DMS53 treated with DMSO at 0.1 percent for 48 hours (cell line): ENCODE measurements at regions not wholly inside any gene's neighbourhood (a gene's known extent, or its start where the extent isn't known, plus 50 kb on each side); places are given as distances from the start of the nearest gene placed in this dataset.

Experiments used
- DNase-seq: peaks from one replicate; lab custom pipeline; 2025; ENCODE audit not compliant: unreplicated experiment; lab: John Stamatoyannopoulos, UW

DNA sequence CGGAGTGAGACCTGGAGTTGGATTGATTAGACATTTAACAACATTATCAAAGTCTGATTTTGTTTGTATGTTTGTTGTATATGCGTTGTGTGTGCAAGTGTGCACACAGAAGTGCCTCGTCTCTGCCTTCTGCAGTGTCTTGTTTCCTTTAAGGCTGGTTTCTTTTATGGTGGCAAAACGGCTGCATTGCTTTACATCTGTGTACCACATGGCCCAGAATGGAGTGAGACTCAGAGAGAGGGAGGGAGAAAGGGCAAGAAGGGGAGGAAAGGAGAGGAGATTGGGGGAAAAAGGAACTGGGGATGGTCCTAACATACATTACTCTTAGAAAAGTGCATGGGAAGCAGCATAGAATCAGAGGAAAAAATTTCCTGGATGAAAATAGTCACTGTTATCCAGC lies 99.7 kb upstream of the WLS start:
- no peak for DNase-seq

DNA sequence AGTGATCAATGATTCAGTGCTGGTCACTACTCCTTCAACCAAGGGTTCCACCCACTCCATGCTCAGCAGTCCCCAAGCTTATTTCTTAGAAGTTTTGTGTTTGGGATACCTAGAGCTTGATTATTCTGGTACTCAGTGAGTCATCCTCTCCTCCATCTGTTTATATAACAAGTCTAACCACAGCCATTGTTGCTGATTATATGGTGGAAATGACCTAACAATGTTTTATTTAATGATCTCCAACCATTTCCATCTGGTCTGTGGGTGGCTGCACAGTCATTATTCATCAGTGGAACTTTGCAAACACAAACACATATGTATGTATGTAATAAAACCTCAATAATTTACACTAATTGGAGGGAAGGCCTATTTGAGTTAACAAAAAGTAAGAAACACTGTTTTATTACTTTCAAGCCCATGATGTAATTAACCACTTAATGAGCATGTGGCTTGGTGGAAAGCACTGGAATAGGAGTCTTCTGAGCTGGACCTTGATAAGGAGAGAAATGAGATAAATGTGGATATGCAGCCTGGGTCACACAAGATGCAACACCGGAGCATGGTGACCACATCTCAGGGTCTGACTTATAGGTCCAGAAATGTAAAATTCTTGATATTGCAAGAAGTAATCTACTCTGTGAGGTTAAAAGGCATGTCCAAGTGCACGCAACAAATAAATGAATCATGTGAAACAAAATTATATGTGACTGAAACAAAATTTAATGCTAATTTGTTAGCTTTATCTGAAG lies 99.0 kb upstream of the WLS start:
- DNase-seq = peak; percentile 80

DNA sequence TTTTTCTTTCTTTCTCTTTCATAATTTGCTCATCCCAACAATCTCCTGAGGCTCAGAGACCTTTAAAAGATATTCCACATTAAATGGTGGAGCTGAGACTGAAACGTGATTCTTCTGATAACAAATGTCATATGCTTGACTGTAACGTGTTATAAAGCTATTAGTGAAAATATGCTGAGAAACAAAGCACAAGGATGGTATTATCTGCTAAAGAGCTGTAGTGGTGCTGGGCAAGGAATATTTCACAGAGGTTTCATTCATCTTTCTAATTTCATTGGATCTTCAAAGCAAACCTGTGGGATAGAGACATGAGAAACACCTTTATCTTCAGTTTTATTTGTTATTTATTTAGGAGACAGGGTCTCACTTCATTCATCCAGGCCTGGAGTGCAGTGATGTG lies 98.1 kb upstream of the WLS start:
- no peak for DNase-seq

DNA sequence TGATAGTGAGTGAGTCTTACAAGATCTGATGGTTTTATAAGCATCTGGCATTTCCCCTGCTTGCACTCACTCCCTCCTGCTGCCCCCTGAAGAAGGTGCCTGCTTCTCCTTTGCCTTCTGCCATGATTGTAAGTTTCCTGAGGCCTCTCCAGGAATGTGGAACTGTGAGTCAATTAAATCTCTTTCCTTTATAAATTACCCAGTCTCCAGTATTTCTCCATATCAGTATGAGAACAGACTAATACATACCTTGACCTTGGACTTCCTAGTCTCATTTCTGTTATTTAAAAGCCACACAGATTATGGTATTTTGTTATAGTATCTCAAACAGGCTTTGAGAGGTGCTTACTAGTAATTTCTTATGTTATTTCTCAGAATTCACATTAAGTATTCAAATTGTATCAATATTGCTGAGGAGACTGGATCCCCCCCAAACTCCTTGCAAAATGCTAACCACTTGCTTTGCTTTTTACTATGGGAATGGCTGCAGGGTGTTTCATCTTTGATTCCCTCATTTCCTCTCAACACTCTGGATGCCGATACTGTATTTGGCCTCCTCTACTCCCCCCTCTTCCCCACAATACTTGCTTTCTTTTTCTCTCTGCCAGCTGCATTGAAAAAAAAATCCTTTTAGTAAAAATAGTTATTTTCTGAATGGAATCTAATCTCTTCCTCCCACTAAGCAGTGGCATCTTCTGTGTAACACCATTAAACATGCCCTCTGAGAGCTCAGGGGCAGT lies 96.9 kb upstream of the WLS start:
- DNase-seq = no peak

DNA sequence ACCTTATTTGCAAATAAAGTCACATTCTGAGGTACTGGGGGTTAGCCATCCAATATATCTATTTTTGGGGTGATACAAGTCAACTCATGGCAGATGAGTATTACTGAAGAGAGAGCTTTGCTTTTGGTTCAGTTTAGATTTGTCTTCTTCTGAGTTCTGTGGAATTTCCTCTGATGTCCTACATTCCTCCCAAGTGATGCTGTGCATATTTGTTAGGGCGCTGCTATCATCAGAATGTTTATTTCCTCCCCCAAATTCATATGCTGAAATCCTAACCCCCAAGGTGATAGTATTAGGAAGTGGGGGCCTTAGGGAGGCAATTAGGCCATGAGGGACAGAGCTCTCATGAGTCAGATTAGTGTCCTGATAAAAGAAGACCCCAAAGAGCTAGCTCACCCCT lies 96.2 kb upstream of the WLS start:
- no peak for DNase-seq

DNA sequence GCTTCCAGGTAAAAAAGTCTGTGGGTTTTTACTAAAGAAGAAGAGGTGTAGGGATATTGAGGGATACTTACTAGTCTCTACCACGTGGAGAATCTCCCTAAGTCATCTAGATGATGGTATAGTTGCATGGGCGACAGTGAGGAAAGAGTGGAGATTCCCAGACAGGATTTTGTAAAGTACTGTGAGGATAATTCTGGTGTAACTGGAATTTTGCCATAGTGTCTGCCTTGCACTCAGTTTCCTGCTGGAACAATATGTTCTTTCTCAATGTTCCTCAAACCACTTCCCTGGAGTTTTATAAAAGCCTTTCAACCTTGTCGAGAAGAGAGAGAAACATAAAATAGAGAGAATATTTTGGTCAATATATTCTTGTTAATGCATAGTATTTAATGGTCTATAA lies 95.1 kb upstream of the WLS start:
- no peak for DNase-seq

DNA sequence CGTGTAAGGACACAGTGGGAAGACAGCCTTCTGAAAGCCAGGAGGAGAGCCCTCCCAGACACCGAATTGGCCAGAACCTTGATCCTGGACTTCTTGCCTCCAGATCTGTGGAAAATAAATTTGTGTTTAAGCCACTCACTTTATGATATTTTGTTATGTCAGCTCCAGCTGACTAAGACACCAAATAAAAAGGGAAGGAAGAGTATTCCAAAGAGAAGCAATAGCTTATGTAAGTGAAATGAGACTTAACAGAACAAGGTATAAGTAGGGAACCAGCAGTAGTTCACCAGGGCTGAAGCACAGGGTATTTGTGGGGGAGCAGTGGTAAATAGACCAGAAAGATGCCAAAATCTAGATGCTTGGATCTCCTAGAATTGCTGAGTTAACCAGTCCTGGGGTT lies 94.2 kb upstream of the WLS start:
- no peak for DNase-seq

DNA sequence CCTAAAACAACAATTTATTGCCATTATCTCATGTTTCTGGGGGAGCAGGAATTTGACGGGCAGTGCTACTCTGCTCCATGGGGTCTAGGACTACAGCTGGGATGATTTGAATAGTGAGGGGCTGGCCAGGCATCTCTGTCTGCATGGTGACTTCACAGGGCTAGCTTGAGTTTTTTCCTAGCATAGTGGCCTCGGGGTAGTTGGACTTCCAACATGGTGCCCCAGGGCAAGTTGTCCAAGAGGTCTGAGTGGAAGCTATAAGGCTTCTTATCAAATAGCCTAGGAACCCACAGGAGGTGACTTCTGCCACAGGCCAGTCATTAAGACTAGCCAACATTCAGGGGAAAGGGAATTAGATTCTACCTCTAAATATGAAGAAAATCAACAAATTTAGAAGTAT lies 92.0 kb upstream of the WLS start:
- no peak for DNase-seq

DNA sequence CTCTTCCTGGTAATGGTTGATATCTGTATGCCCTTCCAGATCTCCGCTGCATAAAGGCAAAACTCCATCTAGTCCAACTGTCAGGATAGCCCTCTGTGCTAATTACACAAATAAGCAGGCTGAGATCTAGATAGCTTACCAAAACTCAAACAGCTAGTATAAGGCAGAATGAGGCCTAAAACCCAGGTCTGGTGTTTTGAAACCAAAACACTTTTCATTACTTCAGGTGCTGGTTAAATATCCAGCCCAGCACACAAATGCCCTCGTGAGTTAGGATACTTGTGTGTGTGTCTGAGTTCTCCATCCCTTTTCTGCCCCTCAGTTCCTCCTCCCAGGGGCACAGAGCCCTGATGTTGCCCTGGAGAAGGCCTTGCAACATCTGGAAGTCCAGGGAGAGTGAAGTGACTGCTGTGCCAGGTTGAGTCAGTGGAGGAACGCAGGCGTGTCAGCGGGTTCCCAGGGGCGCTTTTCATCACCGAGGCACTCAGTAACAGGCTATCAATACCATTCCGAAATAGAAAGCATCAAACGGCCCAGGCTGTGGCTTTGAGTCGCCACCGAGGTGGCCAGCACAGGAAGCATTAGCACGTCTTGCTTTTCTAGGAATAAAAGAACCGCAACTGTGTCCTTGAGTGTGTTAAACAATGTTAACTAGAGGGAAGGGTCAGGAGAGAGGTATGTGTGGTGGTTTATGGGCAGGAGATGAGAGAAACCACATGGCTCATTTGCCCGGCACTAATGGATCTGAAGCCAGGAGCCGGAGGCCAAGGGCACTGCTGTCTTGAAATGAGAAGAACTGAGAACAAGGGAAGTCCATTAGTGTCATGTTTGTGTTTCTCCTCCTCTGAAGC lies 90.7 kb upstream of the WLS start:
- no peak for DNase-seq

DNA sequence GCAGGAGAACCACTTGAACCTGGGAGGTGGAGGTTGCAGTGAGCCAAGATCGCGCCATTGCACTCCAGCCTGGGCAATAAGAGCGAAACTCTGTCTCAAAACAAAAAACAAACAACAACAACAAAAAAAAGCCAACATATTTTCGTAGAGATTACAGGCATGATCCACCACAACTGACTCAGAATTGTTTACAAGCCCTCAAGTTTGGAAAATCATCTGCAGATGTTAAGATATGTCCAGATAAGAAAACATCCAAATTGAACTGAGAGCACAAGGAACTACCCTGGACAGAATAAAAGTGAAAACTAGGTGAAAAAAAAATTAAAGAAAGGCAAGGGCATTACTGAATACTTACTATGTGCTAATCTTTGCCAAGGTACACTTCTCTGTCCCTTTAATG lies 89.8 kb upstream of the WLS start:
- no peak for DNase-seq

DNA sequence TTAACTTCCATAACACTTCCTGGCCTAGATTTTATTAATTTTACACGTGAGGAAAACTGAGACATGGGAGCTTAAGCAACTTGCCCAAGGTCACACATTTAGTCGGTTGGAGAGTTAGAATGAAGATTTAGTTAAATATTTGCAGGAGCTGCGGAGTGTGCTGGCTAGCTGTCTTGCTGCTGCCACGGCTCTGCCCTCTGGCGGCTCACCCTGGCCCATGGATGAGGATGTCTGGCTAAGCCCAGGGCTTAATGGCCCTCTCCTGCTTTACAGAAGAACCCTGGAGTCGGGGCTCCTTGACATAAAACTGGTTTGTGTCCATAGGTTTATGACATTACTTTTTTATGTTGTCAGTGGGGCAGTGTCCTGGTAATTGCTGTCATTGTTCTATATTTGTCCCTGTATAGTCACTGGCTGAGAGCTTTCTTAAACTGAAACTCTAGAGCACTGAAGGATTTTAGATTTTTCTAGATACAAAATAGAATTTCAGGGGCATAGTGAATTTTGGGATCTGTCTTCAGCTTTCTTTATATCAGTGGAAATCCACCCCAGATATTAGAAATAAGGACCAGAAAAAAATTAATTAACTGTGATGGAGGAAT lies 88.9 kb upstream of the WLS start:
- peak; percentile 93 for DNase-seq

DNA sequence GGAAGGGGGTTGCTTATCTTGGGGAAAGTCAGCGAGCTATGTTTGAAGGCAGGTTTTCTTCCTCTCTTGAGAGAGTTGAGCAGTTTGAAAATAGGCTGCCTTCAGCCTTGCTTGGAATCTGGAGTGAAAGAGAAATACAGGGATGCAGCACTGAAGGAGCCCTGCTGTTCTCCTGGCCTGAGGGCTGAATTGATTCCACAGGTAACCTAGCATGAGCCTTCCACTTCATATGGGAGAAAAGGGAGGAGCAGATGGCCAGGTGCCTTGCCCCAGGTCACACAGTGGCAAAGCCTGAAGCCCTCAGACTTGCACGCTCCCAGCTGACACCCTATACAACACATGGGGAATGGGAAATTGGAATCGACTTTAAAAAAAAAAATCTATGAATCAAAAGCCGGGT lies 88.0 kb upstream of the WLS start:
- DNase-seq = peak; percentile 6

DNA sequence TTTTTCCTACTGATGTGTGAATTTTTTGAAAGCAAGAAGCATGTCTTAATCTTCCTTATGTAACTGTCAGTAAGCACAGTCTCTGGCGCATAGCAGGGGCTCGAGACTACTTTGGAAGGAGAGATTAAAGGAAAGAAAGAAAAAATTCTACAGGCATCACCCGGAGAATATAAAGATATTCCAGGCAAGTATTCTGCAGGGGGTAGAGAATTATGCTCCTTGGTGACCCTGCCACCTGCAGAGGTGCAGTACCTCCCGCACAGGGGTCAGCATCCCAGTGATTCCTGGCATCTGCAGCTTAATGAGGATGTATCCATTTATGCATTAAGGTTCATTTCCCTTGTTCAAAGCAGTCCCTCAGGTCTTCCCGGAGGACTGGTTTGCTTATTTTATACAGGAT lies 87.6 kb upstream of the WLS start:
- no peak for DNase-seq

DNA sequence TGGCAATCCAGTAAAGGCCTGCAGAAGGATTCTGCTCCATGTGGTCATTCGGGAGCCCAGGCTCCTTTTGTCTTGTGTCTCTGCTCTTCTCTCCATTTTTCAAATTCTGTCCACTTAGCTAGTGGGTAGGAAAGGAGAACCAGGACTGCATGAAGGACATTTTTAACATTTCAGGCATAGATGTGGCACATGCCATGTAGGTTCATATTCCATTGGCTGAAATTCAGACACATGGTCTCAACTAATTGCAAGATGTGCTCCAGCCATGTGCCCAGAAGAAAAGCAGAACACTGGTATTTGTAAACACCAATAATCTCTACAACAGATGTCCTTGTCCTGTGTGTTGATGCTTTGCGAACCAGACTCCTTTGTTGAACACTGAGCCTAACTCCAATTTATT lies 85.2 kb upstream of the WLS start:
- no peak for DNase-seq

DNA sequence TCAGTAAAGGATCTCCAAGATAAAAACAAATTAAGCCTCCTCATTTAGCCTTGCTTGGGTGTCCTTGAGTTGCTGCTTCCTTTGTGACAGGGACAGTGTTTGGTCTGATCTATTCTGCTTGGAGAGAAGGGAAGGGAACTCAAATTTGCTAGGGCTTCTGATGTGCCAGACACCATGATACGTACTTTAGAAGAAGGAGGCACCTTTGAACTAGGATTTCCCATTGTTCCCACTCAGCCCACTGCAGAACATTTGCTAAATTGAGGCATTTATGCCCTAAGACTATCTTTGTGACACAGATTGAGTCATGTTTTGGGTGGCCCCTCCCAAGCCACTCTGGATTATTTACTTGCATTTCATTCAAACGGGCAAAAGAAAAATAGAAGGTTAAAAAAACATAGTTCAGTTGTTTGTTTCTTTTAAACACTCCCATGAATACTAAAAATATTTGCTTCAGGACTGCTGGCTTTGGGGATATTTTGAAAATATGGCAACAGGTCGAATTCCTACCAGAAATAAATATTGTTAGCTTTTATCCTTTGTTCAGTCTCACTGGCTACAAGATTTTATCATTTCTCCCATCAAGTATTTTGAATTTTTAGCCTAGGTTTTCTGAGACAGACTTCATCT lies 81.9 kb upstream of the WLS start:
- peak; percentile 69 for DNase-seq

DNA sequence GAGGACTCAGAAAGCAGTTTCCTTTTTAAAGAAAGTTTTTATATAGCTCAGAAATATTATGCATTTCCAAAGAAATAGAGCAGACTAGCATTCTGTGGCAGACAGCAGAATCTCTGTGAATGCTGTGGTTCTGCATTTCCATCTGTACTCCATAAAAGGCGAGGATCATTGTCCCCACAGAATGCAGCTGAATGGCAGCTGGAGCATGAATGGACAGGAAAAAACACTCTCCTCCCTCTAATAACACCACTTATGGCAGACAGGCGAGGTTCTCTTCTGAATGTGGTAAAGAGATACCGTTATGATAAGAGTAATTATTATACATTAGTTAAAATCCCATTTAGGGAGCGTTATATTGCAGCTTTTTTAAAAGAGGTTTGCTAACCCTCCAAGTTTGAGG lies 81.4 kb upstream of the WLS start:
- DNase-seq = peak; percentile 75

DNA sequence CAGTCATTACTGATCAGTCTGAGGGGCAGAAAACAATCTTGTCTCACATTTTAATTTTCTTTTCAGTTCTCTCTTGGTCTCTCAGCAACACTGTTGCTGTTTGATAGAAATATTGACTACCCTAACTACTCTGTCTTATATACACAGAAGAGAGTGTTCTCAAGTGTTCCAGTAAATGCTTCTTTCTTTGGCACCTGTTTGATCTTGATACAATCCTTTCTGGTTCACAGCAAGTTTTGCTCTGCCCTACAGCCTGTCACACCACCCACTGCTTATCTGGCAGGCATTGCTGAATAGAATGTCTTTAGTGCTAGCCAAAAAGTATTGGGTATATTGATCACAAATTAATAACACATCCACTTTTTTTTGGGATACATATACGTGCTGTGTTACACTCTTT lies 75.7 kb upstream of the WLS start:
- DNase-seq = peak; percentile 59

DNA sequence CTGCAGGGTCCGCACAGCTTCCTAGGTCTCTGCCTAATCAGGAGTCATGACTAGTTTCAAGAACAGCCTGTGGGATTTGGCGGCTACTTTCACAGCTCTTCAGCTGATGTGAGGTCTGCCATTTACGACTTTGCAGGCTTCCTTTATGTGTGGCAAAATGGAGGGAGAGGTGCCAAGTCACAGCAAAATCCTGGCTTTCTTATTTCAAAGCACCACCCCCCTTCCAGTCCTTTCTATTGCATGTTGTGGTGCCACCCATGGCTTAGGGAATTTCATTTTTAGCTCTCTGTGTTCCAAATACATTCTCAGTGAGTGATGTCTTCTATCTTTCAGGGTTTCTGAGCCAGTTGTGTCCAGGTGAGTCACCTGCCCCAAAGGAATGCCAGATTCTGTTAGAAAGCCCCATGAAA lies 75.1 kb upstream of the WLS start:
- DNase-seq = no peak

DNA sequence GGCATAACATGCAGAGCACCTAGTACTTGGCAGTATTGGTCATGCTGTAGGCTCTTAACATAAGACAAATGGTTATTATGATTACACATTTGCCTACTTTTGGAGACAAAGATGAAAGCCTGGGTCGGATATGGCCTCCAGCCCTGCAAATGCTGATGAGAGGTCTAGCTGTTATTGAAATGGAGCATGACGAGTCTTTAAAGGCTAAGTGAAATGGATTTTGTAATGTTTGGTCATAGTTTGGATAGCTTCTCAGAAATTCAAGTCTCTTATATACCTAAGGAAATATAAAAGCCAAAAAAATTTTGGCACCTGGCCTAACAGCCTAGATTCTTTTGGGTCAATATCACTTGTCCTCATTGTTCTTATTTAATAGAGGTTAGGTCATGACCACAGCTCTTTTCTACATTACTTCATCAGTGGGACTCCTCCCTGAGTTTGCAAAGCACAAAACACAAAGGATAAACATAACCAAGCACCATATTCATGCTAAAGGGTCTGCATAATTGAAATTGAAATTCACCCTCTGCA lies 69.2 kb upstream of the WLS start:
- DNase-seq = no peak

DNA sequence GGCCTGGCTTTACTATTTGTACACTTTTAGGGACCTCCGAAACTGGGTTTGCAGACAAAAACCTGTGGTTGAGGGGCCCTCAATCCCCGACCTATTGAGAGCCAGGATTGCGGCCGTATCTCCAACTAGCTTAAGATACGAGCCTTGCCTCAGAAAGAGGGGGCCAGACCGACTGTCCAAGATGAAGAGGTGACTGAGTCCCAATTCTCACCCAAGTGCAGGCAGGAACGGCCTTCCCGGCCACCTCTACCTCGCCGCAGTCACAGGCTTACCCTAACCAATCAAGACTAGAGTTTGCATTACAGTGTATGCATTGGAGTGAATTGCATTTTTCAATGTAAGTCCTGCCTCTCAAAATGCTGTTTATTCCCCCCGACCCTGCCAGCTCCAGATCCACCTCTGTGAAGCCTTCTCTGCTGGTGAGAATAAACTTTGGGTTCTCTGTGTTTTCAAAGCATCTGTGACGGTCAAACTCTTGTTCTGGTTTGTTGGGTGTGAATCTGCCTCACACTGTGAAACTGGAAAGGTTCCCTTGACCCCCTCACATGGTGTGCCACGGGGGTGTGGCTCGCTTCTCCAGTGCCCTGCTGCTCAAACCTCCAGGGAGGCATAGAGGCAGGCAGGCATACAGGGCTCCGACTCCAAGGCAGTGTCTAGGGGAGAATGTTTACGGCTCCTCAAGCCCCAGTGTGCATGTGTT lies 62.2 kb upstream of the WLS start:
- DNase-seq = no peak
